GM23338 (cell line): ENCODE measurements at regions not wholly inside any gene's neighbourhood (a gene's known extent, or its start where the extent isn't known, plus 50 kb on each side); places are given as distances from the start of the nearest gene placed in this dataset.

Source experiments
- ATAC-seq: fragments of 200-7000 bp; cut with Tn5 transposase; 3 replicates; pipeline ENCODE4 v1.9.1; 2020
- DNase-seq: peaks from one replicate; pipeline ENCODE4 v3.0.0-alpha.2; 2015; ENCODE audit warnings: low spot score
- H2AFZ ChIP-seq: fragments of 200-600 bp; sonication (generic); 2 replicates; pipeline ENCODE4 v1.8.0; 2016; ENCODE audit warnings: antibody characterized with exemption, mild to moderate bottlenecking, moderate library complexity
- H3F3A ChIP-seq: fragments of 200-600 bp; sonication (generic); replicated peaks from 2 replicates; pipeline ENCODE4 v1.8.0; 2017; ENCODE audit warnings: antibody characterized with exemption, mixed run types, low read depth
- H3K27ac ChIP-seq: fragments of 200-600 bp; sonication (generic); 2 replicates; pipeline ENCODE4 v1.6.1; 2016; ENCODE audit warnings: low read depth
- H3K27me3 ChIP-seq: fragments of 200-600 bp; sonication (generic); 2 replicates; pipeline ENCODE4 v1.8.0; 2016; ENCODE audit warnings: mild to moderate bottlenecking, mixed run types, moderate library complexity; ENCODE audit not compliant: insufficient read depth
- H3K36me3 ChIP-seq: fragments of 200-600 bp; sonication (generic); 2 replicates; pipeline ENCODE4 v1.8.0; 2016; ENCODE audit warnings: mild to moderate bottlenecking; ENCODE audit not compliant: insufficient read depth
- H3K4me1 ChIP-seq: fragments of 200-600 bp; sonication (generic); 2 replicates; pipeline ENCODE4 v1.8.0; 2016; ENCODE audit warnings: mild to moderate bottlenecking, moderate library complexity; ENCODE audit not compliant: insufficient read depth
- H3K4me2 ChIP-seq: fragments of 200-600 bp; sonication (generic); 2 replicates; pipeline ENCODE4 v1.7.1; 2017; ENCODE audit warnings: mixed run types
- H3K4me3 ChIP-seq: fragments of 200-600 bp; sonication (generic); 2 replicates; pipeline ENCODE4 v1.6.1; 2016; ENCODE audit warnings: mixed run types
- H3K79me2 ChIP-seq: fragments of 200-600 bp; sonication (generic); replicated peaks from 2 replicates; pipeline ENCODE4 v1.8.0; 2017; ENCODE audit warnings: mild to moderate bottlenecking; ENCODE audit not compliant: insufficient read depth
- H3K9me2 ChIP-seq: fragments of 200-600 bp; sonication (generic); 2 replicates; pipeline ENCODE4 v1.8.0; 2017; ENCODE audit not compliant: insufficient read depth
- H4K20me1 ChIP-seq: fragments of 200-600 bp; sonication (generic); replicated peaks from 2 replicates; pipeline ENCODE4 v1.8.0; 2017; ENCODE audit warnings: mild to moderate bottlenecking; ENCODE audit not compliant: insufficient read depth
- H3K27ac Mint-ChIP-seq: 2 replicates; pipeline ENCODE4 v1.8.0; 2020; ENCODE audit warnings: inconsistent platforms, mild to moderate bottlenecking, moderate library complexity, mixed read lengths
- H3K27me3 Mint-ChIP-seq: 3 replicates; pipeline ENCODE4 v1.8.0; 2022; ENCODE audit warnings: low read depth, mild to moderate bottlenecking, moderate library complexity, mixed read lengths, inconsistent platforms; ENCODE audit not compliant: insufficient read depth, poor library complexity
- H3K36me3 Mint-ChIP-seq: 3 replicates; pipeline ENCODE4 v1.8.0; 2021; ENCODE audit warnings: low read depth, mild to moderate bottlenecking, inconsistent platforms, moderate library complexity, mixed read lengths
- H3K4me1 Mint-ChIP-seq: 3 replicates; pipeline ENCODE4 v1.8.0; 2020; ENCODE audit warnings: mild to moderate bottlenecking, inconsistent platforms, mixed read lengths
- H3K4me3 Mint-ChIP-seq: 3 replicates; pipeline ENCODE4 v1.8.0; 2021; ENCODE audit warnings: moderate library complexity, mild to moderate bottlenecking, inconsistent platforms, mixed read lengths
- H3K9me3 Mint-ChIP-seq: 3 replicates; pipeline ENCODE4 v1.8.0; 2020; ENCODE audit warnings: moderate library complexity, mild to moderate bottlenecking, inconsistent platforms, mixed read lengths
- CREB1 ChIP-seq: fragments of 250-450 bp; sonication (Bioruptor Pico); IDR thresholded peaks from 2 replicates; pipeline ENCODE4 v1.5.0; 2020; ENCODE audit warnings: low read depth, mild to moderate bottlenecking, moderate library complexity
- EZH2 ChIP-seq: fragments of 200-600 bp; sonication (generic); IDR thresholded peaks from one replicate; pipeline ENCODE4 v1.8.0; 2017; ENCODE audit warnings: antibody characterized with exemption, mild to moderate bottlenecking, low read depth; ENCODE audit not compliant: unreplicated experiment
- EZH2phosphoT487 ChIP-seq: fragments of 200-600 bp; sonication (generic); IDR thresholded peaks from one replicate; pipeline ENCODE4 v1.8.1; 2018; ENCODE audit warnings: antibody characterized with exemption; ENCODE audit not compliant: unreplicated experiment
- JUNB ChIP-seq: IDR thresholded peaks from one replicate; pipeline ENCODE4 v1.6.1; 2016; ENCODE audit warnings: antibody characterized with exemption; ENCODE audit not compliant: unreplicated experiment
- NANOG ChIP-seq: IDR thresholded peaks from 2 replicates; pipeline ENCODE4 v1.6.1; 2016; ENCODE audit warnings: antibody characterized with exemption, borderline replicate concordance
- POLR2AphosphoS5 ChIP-seq: IDR thresholded peaks from 2 replicates; pipeline ENCODE4 v1.6.1; 2016; ENCODE audit warnings: antibody characterized with exemption, low read depth
- STAT1 ChIP-seq: IDR thresholded peaks from one replicate; pipeline ENCODE4 v1.6.1; 2016; ENCODE audit warnings: antibody characterized with exemption; ENCODE audit not compliant: unreplicated experiment
- ZNF114 ChIP-seq: fragments of 250-450 bp; sonication (Bioruptor Pico); IDR thresholded peaks from 2 replicates; pipeline ENCODE4 v1.5.0; 2020; ENCODE audit warnings: mild to moderate bottlenecking, moderate library complexity
- ZNF331 ChIP-seq: fragments of 250-450 bp; sonication (Bioruptor Pico); IDR thresholded peaks from 2 replicates; pipeline ENCODE4 v1.5.0; 2020; ENCODE audit warnings: low read depth, mild to moderate bottlenecking, moderate library complexity
- TF ChIP-seq, protein P1 (sequence below): IDR thresholded peaks from 2 replicates; pipeline ENCODE4 v1.6.1; 2016; ENCODE audit warnings: antibody characterized with exemption
- TF ChIP-seq, protein P2 (sequence below): fragments of 250-450 bp; sonication (Bioruptor Pico); IDR thresholded peaks from 2 replicates; pipeline ENCODE4 v1.5.0; 2020; ENCODE audit warnings: mild to moderate bottlenecking, moderate library complexity
- TF ChIP-seq, protein P3 (sequence below), 2 experiments: fragments of 200-600 bp in 1 of 2; sonication (generic) in 1 of 2; conservative IDR thresholded peaks; 2 replicates each; pipeline versions ENCODE4 v1.5.1 to v1.6.1; 2016 to 2017; ENCODE audit warnings: antibody characterized with exemption in 2 of 2, low read depth in 2 of 2, mild to moderate bottlenecking in 2 of 2, moderate library complexity in 1 of 2
- TF ChIP-seq, protein P4 (sequence below): IDR thresholded peaks from one replicate; pipeline ENCODE4 v1.6.1; 2018; ENCODE audit warnings: antibody characterized with exemption; ENCODE audit not compliant: unreplicated experiment

DNA sequence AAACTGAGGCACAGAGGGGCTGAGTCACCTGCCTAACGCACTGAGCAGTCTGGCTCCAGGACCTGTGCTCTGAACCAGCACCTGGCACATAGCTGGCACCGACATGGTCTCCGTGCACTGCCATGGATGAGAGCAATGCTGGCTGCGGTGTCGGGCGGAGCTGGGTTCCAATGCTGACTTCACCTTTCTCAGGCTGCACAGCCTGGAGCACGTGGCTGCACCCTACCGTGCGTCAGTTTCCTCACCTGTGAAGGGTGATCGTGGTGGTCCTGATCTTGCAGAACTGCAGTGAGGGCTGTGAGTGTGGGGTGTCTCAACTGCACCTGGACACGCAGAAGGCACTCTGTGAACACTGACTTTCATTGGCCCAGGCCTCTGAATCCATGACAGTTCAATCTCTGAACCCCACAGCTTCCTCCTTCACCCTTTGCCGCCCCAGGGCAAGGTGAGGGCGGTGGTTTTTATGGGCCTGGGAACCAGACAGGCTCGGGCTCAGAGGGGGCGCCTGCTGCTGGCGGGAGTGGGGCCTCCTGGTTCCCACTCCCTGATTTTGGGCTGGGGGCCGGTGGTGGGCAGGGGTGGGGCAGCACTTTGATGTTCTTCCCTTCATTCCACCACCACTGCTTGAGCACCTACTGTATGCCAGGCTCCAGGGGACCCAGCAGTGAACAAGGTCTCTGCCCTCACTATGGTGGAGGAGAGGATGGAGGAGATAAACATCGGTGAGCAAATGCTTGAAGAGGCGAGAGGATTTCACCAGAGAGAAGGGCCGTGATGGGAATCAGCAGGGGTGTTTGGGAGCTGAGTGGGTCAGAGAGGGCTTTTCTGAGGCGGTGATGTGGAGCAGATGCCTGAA lies 102.9 kb downstream of the CEBPB start:
- ATAC-seq (no peak), DNase-seq (no peak)
- Mint-ChIP-seq H3K9me3 (no peaks in the 10 kb centered on the region), H3K27ac (no peak overlapping the region), H3K4me3 (no peak overlapping the region; the same call in 2 of the 3 replicates), H3K4me1 (peaks cover 11% of the 10 kb centered on the region), H3K36me3 (no peaks in the 10 kb centered on the region), H3K27me3 (peaks cover 10% of the 10 kb centered on the region)
- no peak overlapping the region for H2AFZ ChIP-seq
- no peak overlapping the region for H3K4me2 ChIP-seq
- H3K4me3 ChIP-seq: no peak overlapping the region
- no peaks in the 10 kb centered on the region for H3K79me2 ChIP-seq
- H3F3A ChIP-seq: no peaks in the 10 kb centered on the region
- no peaks in the 10 kb centered on the region for H3K36me3 ChIP-seq
- TF ChIP-seq, protein P1, sequence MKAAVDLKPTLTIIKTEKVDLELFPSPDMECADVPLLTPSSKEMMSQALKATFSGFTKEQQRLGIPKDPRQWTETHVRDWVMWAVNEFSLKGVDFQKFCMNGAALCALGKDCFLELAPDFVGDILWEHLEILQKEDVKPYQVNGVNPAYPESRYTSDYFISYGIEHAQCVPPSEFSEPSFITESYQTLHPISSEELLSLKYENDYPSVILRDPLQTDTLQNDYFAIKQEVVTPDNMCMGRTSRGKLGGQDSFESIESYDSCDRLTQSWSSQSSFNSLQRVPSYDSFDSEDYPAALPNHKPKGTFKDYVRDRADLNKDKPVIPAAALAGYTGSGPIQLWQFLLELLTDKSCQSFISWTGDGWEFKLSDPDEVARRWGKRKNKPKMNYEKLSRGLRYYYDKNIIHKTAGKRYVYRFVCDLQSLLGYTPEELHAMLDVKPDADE: no peak
- TF ChIP-seq, protein P2, sequence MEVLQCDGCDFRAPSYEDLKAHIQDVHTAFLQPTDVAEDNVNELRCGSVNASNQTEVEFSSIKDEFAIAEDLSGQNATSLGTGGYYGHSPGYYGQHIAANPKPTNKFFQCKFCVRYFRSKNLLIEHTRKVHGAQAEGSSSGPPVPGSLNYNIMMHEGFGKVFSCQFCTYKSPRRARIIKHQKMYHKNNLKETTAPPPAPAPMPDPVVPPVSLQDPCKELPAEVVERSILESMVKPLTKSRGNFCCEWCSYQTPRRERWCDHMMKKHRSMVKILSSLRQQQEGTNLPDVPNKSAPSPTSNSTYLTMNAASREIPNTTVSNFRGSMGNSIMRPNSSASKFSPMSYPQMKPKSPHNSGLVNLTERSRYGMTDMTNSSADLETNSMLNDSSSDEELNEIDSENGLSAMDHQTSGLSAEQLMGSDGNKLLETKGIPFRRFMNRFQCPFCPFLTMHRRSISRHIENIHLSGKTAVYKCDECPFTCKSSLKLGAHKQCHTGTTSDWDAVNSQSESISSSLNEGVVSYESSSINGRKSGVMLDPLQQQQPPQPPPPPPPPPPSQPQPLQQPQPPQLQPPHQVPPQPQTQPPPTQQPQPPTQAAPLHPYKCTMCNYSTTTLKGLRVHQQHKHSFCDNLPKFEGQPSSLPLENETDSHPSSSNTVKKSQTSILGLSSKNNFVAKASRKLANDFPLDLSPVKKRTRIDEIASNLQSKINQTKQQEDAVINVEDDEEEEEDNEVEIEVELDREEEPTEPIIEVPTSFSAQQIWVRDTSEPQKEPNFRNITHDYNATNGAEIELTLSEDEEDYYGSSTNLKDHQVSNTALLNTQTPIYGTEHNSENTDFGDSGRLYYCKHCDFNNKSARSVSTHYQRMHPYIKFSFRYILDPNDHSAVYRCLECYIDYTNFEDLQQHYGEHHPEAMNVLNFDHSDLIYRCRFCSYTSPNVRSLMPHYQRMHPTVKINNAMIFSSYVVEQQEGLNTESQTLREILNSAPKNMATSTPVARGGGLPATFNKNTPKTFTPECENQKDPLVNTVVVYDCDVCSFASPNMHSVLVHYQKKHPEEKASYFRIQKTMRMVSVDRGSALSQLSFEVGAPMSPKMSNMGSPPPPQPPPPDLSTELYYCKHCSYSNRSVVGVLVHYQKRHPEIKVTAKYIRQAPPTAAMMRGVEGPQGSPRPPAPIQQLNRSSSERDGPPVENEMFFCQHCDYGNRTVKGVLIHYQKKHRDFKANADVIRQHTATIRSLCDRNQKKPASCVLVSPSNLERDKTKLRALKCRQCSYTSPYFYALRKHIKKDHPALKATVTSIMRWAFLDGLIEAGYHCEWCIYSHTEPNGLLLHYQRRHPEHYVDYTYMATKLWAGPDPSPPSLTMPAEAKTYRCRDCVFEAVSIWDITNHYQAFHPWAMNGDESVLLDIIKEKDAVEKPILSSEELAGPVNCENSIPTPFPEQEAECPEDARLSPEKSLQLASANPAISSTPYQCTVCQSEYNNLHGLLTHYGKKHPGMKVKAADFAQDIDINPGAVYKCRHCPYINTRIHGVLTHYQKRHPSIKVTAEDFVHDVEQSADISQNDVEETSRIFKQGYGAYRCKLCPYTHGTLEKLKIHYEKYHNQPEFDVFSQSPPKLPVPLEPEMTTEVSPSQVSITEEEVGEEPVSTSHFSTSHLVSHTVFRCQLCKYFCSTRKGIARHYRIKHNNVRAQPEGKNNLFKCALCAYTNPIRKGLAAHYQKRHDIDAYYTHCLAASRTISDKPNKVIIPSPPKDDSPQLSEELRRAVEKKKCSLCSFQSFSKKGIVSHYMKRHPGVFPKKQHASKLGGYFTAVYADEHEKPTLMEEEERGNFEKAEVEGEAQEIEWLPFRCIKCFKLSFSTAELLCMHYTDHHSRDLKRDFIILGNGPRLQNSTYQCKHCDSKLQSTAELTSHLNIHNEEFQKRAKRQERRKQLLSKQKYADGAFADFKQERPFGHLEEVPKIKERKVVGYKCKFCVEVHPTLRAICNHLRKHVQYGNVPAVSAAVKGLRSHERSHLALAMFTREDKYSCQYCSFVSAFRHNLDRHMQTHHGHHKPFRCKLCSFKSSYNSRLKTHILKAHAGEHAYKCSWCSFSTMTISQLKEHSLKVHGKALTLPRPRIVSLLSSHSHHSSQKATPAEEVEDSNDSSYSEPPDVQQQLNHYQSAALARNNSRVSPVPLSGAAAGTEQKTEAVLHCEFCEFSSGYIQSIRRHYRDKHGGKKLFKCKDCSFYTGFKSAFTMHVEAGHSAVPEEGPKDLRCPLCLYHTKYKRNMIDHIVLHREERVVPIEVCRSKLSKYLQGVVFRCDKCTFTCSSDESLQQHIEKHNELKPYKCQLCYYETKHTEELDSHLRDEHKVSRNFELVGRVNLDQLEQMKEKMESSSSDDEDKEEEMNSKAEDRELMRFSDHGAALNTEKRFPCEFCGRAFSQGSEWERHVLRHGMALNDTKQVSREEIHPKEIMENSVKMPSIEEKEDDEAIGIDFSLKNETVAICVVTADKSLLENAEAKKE (CRISPR knock-in tag): no peak
- TF ChIP-seq ZNF114 (CRISPR knock-in tag) (no peak), STAT1 (no peak), POLR2AphosphoS5 (no peak), CREB1 (CRISPR knock-in tag) (no peak), EZH2 (no peak), JUNB (no peak), ZNF331 (CRISPR knock-in tag) (no peak), NANOG (no peak), EZH2phosphoT487 (no peak)
- TF ChIP-seq, protein P3, sequence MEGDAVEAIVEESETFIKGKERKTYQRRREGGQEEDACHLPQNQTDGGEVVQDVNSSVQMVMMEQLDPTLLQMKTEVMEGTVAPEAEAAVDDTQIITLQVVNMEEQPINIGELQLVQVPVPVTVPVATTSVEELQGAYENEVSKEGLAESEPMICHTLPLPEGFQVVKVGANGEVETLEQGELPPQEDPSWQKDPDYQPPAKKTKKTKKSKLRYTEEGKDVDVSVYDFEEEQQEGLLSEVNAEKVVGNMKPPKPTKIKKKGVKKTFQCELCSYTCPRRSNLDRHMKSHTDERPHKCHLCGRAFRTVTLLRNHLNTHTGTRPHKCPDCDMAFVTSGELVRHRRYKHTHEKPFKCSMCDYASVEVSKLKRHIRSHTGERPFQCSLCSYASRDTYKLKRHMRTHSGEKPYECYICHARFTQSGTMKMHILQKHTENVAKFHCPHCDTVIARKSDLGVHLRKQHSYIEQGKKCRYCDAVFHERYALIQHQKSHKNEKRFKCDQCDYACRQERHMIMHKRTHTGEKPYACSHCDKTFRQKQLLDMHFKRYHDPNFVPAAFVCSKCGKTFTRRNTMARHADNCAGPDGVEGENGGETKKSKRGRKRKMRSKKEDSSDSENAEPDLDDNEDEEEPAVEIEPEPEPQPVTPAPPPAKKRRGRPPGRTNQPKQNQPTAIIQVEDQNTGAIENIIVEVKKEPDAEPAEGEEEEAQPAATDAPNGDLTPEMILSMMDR (conservative IDR thresholded peaks at IDR 0.05; ENCODE audit: low read depth in 2 of 2): no peak
- TF ChIP-seq, protein P4, sequence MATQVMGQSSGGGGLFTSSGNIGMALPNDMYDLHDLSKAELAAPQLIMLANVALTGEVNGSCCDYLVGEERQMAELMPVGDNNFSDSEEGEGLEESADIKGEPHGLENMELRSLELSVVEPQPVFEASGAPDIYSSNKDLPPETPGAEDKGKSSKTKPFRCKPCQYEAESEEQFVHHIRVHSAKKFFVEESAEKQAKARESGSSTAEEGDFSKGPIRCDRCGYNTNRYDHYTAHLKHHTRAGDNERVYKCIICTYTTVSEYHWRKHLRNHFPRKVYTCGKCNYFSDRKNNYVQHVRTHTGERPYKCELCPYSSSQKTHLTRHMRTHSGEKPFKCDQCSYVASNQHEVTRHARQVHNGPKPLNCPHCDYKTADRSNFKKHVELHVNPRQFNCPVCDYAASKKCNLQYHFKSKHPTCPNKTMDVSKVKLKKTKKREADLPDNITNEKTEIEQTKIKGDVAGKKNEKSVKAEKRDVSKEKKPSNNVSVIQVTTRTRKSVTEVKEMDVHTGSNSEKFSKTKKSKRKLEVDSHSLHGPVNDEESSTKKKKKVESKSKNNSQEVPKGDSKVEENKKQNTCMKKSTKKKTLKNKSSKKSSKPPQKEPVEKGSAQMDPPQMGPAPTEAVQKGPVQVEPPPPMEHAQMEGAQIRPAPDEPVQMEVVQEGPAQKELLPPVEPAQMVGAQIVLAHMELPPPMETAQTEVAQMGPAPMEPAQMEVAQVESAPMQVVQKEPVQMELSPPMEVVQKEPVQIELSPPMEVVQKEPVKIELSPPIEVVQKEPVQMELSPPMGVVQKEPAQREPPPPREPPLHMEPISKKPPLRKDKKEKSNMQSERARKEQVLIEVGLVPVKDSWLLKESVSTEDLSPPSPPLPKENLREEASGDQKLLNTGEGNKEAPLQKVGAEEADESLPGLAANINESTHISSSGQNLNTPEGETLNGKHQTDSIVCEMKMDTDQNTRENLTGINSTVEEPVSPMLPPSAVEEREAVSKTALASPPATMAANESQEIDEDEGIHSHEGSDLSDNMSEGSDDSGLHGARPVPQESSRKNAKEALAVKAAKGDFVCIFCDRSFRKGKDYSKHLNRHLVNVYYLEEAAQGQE: no peak
- no peaks in the 10 kb centered on the region for H4K20me1 ChIP-seq
- H3K27me3 ChIP-seq: no peaks in the 10 kb centered on the region
- no peak overlapping the region for H3K27ac ChIP-seq
- no peaks in the 10 kb centered on the region for H3K9me2 ChIP-seq
- no peaks in the 10 kb centered on the region for H3K4me1 ChIP-seq
